LNCaP clone FGC (cell line): ENCODE measurements at regions not wholly inside any gene's neighbourhood (a gene's known extent, or its start where the extent isn't known, plus 50 kb on each side); places are given as distances from the start of the nearest gene placed in this dataset.

Experiments
- DNase-seq: peaks from one replicate; pipeline ENCODE4 v3.0.0-alpha.2; 2011; ENCODE audit warnings: low read depth
- H3K4me3 ChIP-seq: 2 replicates; pipeline ENCODE4 v1.5.1; 2011; ENCODE audit warnings: mild to moderate bottlenecking, low read depth, low read length, control low read depth
- CTCF ChIP-seq: IDR thresholded peaks from 2 replicates; pipeline ENCODE4 v1.5.1; 2012; ENCODE audit warnings: mild to moderate bottlenecking; ENCODE audit not compliant: control insufficient read depth, insufficient read depth; ENCODE audit errors: extremely low read depth

- TF ChIP-seq CTCF = no peak
- no peak overlapping the region for H3K4me3 ChIP-seq
- no peak for DNase-seq
Measured at GRCh38 chr5:144831650-144832049, 661.0 kb downstream of the KCTD16 start.

GRCh38 chr5:144822503-144822902, 651.8 kb downstream of the KCTD16 start:
- TF ChIP-seq CTCF = no peak
- DNase-seq = no peak
- H3K4me3 ChIP-seq = no peak overlapping the region

- no peak for DNase-seq
- no peak overlapping the region for H3K4me3 ChIP-seq
- no peak for TF ChIP-seq CTCF
Measured at GRCh38 chr5:144820278-144820677, 649.6 kb downstream of the KCTD16 start.

GRCh38 chr5:144815131-144815530, 644.5 kb downstream of the KCTD16 start:
- no peak for TF ChIP-seq CTCF
- H3K4me3 ChIP-seq = no peak overlapping the region
- DNase-seq = no peak

- no peak for DNase-seq
- H3K4me3 ChIP-seq = no peak overlapping the region
Measured at GRCh38 chr5:144812763-144813162, 642.1 kb downstream of the KCTD16 start.

GRCh38 chr5:144800169-144800568, 629.5 kb downstream of the KCTD16 start:
- no peak overlapping the region for H3K4me3 ChIP-seq
- DNase-seq = no peak
- TF ChIP-seq CTCF = no peak

More at GRCh38 chr5:144812763-144813162, 642.1 kb downstream of the KCTD16 start:
- no peak for TF ChIP-seq CTCF

GRCh38 chr5:144798595-144798994, 627.9 kb downstream of the KCTD16 start:
- H3K4me3 ChIP-seq = no peak overlapping the region
- no peak for DNase-seq
- TF ChIP-seq CTCF = no peak
